NCI-H2227 (cell line): ENCODE measurements at regions not wholly inside any gene's neighbourhood (a gene's known extent, or its start where the extent isn't known, plus 50 kb on each side); places are given as distances from the start of the nearest gene placed in this dataset.

Experiments used
- DNase-seq: peaks from one replicate; lab custom pipeline; 2025; ENCODE audit not compliant: unreplicated experiment; lab: John Stamatoyannopoulos, UW

DNA sequence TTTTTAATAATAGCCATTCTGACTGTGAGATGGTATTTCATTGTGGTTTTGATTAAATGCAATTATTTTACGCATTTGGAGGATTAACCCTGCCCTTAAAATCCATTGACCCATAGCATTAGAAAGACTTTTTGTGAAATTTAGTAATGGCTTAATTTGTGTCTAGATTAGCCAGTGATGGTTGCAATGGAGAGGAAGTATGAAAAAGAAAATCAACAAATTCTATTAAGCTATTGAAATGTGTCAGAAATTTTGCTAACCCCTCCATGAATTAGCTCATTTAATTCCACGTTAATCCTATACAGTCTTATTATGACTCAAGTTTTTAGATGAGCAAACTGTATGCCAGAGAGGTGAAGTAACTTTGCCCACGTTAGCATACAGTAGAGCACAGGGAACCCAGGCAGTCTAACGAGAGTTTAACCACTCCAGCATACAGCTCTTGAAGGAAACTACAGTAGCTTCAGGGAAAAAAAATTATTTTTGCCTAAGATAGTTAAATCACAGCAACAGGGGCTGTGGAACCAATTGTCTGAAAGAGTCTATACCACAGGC, 158.2 kb upstream of the PPP2R2B start:
- DNase-seq: no peak

GRCh38 chr5:147037515-147038205, 159.1 kb upstream of the PPP2R2B start:
- no peak for DNase-seq

- no peak for DNase-seq
Observed at GRCh38 chr5:147040856-147041255, 162.3 kb upstream of the PPP2R2B start.

DNA sequence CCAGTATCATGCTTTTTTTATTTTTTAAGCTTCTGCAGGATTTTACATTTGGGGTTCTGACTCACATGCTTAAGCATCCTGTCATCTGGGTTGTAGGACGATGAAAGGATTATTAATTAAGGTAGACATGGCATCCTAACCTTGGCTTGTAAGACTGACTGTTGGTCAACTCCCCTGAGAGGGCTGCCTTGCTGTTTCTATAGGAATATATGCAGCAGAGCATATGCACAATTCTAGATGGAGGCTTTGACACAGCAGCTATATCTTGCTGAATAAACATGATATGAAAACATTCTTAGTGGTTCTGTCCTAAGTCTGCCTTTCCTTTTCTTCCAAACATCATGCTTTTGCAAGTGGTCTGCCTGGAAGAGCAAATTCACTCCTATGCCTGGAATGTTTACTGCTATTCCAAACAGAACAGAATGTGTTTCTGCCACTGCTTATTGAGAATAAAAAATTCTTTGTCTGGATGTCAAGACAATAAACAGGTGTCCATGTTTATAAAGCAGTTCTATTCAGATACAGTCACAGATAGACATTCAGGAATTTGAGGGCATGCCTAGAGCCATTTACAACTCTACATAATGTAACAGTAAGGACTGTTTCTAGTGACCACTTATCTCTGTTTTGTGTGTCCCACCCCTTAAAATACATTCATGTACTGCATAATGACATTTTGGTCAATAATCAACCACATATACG, 166.2 kb upstream of the PPP2R2B start:
- no peak for DNase-seq

- DNase-seq: no peak
Observed at GRCh38 chr5:147045290-147045689, 166.7 kb upstream of the PPP2R2B start.

DNA sequence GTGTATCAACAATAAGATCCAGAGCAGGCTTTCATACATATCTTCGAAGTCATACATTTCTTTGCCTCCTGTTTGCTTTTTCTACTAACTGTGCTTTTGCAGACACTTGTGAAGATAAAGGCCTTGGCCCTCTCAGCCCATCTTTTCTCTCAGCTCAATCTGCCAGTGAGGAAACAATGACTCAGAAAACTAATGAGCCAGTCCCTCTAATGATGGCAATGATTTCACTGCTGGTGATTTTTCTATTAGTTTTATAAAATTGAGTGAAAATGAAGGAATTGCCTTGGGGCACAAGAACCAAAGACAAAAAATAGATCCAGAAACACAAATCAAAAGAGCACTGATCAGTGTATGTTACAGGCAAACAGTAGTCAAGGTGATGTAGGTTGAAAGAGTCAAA, 167.7 kb upstream of the PPP2R2B start:
- no peak for DNase-seq

GRCh38 chr5:147046894-147047293, 168.3 kb upstream of the PPP2R2B start:
- DNase-seq: no peak

GRCh38 chr5:147049764-147050163, 171.2 kb upstream of the PPP2R2B start:
- no peak for DNase-seq

GRCh38 chr5:147050172-147050571, 171.6 kb upstream of the PPP2R2B start:
- DNase-seq: no peak

DNA sequence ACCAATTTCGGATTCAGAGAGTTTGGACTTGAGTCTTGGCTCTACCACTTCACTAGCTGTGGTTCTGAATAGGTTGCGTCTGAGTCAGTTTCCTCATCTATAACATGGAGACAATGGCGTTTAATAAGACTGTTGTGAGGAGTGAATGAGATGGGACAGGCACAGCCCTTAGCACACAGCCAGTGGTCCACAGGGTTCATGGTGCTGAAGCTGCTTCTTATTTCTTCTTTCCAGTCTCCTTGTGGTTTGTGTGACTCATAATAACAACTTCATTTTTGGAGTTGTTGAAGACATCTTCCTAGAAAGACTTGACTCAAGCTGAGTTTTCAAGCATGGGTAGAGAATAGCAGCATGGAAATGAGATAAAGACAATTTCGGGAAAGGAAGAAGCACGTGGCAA, 172.6 kb upstream of the PPP2R2B start:
- DNase-seq: no peak

- DNase-seq: no peak
Observed at GRCh38 chr5:147052519-147052918, 174.0 kb upstream of the PPP2R2B start.

DNA sequence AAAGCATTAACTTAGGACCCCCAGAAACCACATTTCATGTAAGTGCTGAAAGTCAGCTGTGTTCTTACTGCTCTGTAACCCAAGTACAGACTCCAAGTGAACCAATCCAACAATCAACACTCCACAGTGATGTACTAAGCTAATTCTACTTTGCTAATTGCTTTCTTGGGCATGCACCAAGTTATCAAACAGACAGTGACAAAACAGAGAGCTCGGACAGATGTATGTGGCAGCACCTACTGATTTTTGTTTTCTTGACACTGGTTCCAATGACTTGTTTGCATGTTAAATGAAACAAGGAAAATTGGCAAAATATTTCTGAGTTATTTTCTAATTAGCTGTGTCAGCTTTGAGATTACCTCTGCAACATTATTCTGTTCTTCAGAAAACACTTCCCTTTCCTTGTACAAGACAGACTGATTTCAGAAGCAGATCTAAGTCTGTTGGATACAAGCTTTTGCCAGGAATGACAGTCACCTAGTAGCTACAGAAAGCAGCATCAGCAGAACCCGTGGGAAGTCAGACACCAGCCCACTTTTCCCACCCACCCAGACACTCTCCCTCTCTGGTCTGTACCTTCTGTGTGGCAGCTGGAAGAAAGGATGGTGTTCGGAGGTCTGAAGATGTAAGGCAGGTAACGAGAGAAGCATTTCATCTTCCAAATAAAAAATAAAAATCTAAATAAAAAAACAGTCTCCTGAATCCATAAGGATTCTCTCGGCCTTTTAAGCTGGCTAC, 176.7 kb upstream of the PPP2R2B start:
- no peak for DNase-seq

DNA sequence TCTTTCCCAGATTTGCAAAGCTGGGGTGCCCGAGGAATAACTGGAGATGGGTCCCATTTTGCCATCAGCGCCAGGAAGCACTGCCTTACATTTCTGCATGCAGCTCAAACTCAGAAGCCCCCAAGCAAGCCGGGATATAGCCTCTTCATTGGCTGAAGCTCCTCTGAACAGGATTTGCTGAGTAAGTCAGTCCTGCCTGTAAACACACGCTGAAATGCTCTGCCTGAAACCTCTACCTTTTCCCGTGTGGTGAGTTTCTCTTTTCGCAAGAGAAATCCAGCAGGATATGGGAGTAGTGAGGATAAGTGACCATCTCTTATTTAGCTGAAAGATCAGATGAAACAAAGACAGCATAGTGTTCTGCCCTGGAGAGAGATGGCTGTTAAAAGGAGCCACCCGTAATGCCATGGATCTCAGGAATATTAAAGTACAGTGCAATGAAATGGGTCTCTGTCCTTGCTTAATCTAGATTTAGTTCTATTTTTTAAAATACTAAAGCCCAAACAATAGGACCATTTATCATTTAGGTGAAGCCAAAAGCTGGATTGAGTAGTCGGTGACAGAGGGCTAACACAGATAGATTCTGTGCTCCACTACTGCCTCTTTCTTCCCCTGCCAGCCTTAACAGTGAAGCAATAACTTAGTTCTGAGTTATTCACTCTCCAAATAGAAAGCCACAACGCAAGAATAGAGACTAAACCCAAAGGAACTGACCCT, 177.5 kb upstream of the PPP2R2B start:
- peak; percentile 29 for DNase-seq

DNA sequence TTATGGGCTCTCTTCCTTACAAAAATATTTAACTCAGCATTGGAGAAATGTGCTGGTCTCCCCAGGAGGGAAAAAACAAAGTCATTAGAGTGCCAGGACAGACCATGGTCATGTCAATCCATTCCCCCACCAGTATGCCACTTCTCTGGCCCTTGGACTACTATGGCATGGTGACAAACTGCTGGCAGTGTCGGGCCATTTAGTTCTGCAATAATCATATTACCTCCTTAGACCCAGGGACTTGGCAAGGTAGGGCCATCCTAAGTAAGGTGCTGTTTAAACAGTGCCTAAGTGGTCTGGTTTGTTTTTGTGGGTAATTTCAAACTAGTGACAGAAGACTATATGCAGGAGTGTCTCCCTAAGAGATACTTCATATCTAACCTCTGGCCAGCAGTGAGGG, 177.8 kb upstream of the STK32A start:
- DNase-seq: no peak

DNA sequence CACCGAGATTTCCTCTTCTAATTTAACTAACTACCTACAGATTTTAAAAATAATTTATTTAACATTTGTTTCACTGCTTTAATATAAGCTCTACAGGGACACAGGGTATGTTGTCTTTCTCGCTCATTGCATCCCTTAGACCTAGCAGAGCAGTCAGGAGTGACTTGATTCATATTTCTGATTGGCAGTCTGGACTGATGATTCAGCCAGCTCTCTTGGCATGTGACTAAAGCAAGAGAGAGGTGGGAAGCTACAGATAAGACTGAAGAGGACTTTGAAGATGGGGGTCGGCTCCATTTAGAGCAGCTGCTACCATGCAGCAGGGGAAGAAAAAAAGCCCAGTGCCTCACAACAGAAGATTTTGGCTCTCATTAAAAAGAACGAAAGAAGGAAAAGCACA, 173.4 kb upstream of the STK32A start:
- peak; percentile 21 for DNase-seq

DNA sequence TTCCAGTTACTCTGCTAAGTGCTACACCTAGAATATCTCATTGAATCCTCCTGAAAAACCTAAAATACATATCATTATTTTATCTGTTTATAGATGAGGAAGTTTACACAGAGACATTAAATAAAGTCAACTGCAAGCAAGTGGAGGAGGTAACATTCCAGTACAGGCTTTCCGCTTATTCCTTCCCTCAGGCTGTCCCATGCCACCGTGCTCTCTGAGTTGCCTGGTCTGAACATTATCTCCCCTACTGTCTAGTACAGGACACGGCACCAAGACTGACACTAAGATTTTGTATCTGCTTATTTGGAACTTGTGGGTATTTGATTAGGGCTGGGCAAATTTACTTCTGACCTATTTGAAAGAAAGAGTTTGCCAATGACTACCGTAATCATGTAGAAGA, 172.4 kb upstream of the STK32A start:
- no peak for DNase-seq

- no peak for DNase-seq
Observed at GRCh38 chr5:147063943-147064342, 170.9 kb upstream of the STK32A start.

- DNase-seq: no peak
Observed at GRCh38 chr5:147065071-147065470, 169.8 kb upstream of the STK32A start.

- DNase-seq: no peak
Observed at GRCh38 chr5:147068998-147069397, 165.8 kb upstream of the STK32A start.

- no peak for DNase-seq
Observed at GRCh38 chr5:147072622-147073021, 162.2 kb upstream of the STK32A start.

GRCh38 chr5:147073098-147073497, 161.7 kb upstream of the STK32A start:
- DNase-seq: no peak
